ENCODE measurements at regions not wholly inside any gene's neighbourhood (a gene's known extent, or its start where the extent isn't known, plus 50 kb on each side); places are given as distances from the start of the nearest gene placed in this dataset.

- Histone ChIP-seq H3K4me3 (ENCODE audit: control insufficient read depth in 2 of 3, extremely low read depth in 1 of 3, insufficient read depth in 2 of 3, low read depth in 1 of 3, low read length in 3 of 3) (no peak overlapping the region), H3K4me2 (ENCODE audit: control insufficient read depth, extremely low read depth, insufficient read depth, low read depth, low read length) (no peak overlapping the region), H3K36me3 (ENCODE audit: control insufficient read depth in 2 of 2, extremely low read depth in 1 of 2, insufficient read depth in 2 of 2, low read length in 2 of 2) (no peaks in the 10 kb centered on the region), H3K4me1 (ENCODE audit: control insufficient read depth, extremely low read depth, insufficient read depth, low read length) (no peaks in the 10 kb centered on the region), H3K9ac (ENCODE audit: control insufficient read depth, extremely low read depth, insufficient read depth, low read length) (no peak overlapping the region), H2AFZ (ENCODE audit: control insufficient read depth, low read length) (no peak overlapping the region), H3K27me3 (ENCODE audit: control insufficient read depth, extremely low read depth, insufficient read depth, low read length) (no peaks in the 10 kb centered on the region), H4K20me1 (ENCODE audit: control insufficient read depth, extremely low read depth, insufficient read depth, low read length) (no peaks in the 10 kb centered on the region), H3K79me2 (ENCODE audit: control insufficient read depth, insufficient read depth, low read length) (no peaks in the 10 kb centered on the region), H3K9me1 (ENCODE audit: control insufficient read depth, extremely low read depth, insufficient read depth, low read length) (no peaks in the 10 kb centered on the region), H3K27ac (ENCODE audit: control insufficient read depth, insufficient read depth, low read length) (no peak overlapping the region), H3K9me3 (ENCODE audit: control insufficient read depth, low read depth, low read length) (peaks cover 3% of the 10 kb centered on the region)
- FAIRE-seq (no peak), DNase-seq (ENCODE audit: low read depth, low spot score) (no peak)
- dilution Hi-C loops (cut with MboI; ENCODE audit: extremely low pct_ligation_motif_present, low sequenced_read_pairs), result no loop called here
- TF ChIP-seq, protein P1, sequence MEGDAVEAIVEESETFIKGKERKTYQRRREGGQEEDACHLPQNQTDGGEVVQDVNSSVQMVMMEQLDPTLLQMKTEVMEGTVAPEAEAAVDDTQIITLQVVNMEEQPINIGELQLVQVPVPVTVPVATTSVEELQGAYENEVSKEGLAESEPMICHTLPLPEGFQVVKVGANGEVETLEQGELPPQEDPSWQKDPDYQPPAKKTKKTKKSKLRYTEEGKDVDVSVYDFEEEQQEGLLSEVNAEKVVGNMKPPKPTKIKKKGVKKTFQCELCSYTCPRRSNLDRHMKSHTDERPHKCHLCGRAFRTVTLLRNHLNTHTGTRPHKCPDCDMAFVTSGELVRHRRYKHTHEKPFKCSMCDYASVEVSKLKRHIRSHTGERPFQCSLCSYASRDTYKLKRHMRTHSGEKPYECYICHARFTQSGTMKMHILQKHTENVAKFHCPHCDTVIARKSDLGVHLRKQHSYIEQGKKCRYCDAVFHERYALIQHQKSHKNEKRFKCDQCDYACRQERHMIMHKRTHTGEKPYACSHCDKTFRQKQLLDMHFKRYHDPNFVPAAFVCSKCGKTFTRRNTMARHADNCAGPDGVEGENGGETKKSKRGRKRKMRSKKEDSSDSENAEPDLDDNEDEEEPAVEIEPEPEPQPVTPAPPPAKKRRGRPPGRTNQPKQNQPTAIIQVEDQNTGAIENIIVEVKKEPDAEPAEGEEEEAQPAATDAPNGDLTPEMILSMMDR (optimal IDR thresholded peaks at IDR 0.05 in 1 of 3, IDR thresholded peaks at IDR 0.05 in 1 of 3, conservative IDR thresholded peaks at IDR 0.05 in 1 of 3; ENCODE audit: extremely low read depth in 1 of 3, insufficient read depth in 2 of 3, low read length in 3 of 3), result no peak
Measured at GRCh38 chr16:6926341-6926740, 406.3 kb upstream of the RBFOX1 start.

DNA sequence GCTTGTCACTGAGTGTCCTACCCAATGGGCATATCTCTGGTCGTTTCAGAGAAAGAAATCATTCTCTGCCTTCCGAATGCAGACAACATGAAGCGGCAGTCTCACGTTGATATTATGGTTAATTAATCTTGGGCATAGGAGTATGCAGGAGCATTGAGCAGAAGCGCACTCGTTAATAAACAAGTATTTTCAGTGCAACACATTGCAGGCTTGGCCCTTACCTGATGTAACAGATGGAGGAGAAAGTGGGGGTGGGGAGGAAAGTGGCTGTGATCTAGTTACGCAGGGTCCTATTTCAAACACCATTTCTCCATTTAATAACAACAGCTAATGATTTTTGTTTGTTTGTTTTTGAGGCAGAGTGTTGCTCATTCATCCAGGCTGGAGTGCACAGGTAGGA is 414.0 kb upstream of the RBFOX1 start:
- Histone ChIP-seq H3K27me3 (ENCODE audit: control insufficient read depth, extremely low read depth, insufficient read depth, low read length) (no peaks in the 10 kb centered on the region), H4K20me1 (ENCODE audit: control insufficient read depth, extremely low read depth, insufficient read depth, low read length) (no peaks in the 10 kb centered on the region), H3K9me3 (ENCODE audit: control insufficient read depth, low read depth, low read length) (peaks cover 2% of the 10 kb centered on the region), H3K9me1 (ENCODE audit: control insufficient read depth, extremely low read depth, insufficient read depth, low read length) (no peaks in the 10 kb centered on the region), H3K4me1 (ENCODE audit: control insufficient read depth, extremely low read depth, insufficient read depth, low read length) (no peaks in the 10 kb centered on the region), H3K36me3 (ENCODE audit: control insufficient read depth in 2 of 2, extremely low read depth in 1 of 2, insufficient read depth in 2 of 2, low read length in 2 of 2) (no peaks in the 10 kb centered on the region), H3K4me3 (ENCODE audit: control insufficient read depth in 2 of 3, extremely low read depth in 1 of 3, insufficient read depth in 2 of 3, low read depth in 1 of 3, low read length in 3 of 3) (no peak overlapping the region), H3K79me2 (ENCODE audit: control insufficient read depth, insufficient read depth, low read length) (no peaks in the 10 kb centered on the region), H3K4me2 (ENCODE audit: control insufficient read depth, extremely low read depth, insufficient read depth, low read depth, low read length) (no peak overlapping the region), H2AFZ (ENCODE audit: control insufficient read depth, low read length) (no peak overlapping the region), H3K9ac (ENCODE audit: control insufficient read depth, extremely low read depth, insufficient read depth, low read length) (no peak overlapping the region), H3K27ac (ENCODE audit: control insufficient read depth, insufficient read depth, low read length) (no peak overlapping the region)
- no peak for FAIRE-seq
- TF ChIP-seq, protein P1 (optimal IDR thresholded peaks at IDR 0.05 in 1 of 3, IDR thresholded peaks at IDR 0.05 in 1 of 3, conservative IDR thresholded peaks at IDR 0.05 in 1 of 3; ENCODE audit: extremely low read depth in 1 of 3, insufficient read depth in 2 of 3, low read length in 3 of 3), result no peak
- no peak for TF ChIP-seq EZH2 (IDR thresholded peaks at IDR 0.05; ENCODE audit: low read length)
- no peak for DNase-seq (ENCODE audit: low read depth, low spot score)
- dilution Hi-C loops (cut with MboI; ENCODE audit: extremely low pct_ligation_motif_present, low sequenced_read_pairs), result no loop called here

All from keratinocyte (primary cell).